HG02943 (cell line): ENCODE measurements at regions not wholly inside any gene's neighbourhood (a gene's known extent, or its start where the extent isn't known, plus 50 kb on each side); places are given as distances from the start of the nearest gene placed in this dataset.

Experiments used
- ATAC-seq: cut with Tn5 transposase; IDR thresholded peaks from one replicate; pipeline ENCODE4 v1.9.1; 2021; ENCODE audit warnings: mild to moderate bottlenecking, low read depth, moderate library complexity; ENCODE audit not compliant: unreplicated experiment

GRCh38 chr4:149296503-149296902, 519.1 kb downstream of the IQCM start:
- no peak for ATAC-seq

- ATAC-seq: no peak
Observed at GRCh38 chr4:149296084-149296483, 519.6 kb downstream of the IQCM start.

- ATAC-seq: no peak
Observed at GRCh38 chr4:149294601-149295000, 521.0 kb downstream of the IQCM start.

GRCh38 chr4:149293046-149293649, 522.5 kb downstream of the IQCM start:
- ATAC-seq: no peak

GRCh38 chr4:149292425-149293007, 523.1 kb downstream of the IQCM start:
- ATAC-seq: no peak

GRCh38 chr4:149291463-149291862, 524.2 kb downstream of the IQCM start:
- ATAC-seq: no peak

GRCh38 chr4:149280806-149281205, 534.8 kb downstream of the IQCM start:
- no peak for ATAC-seq

GRCh38 chr4:149279776-149280175, 535.9 kb downstream of the IQCM start:
- ATAC-seq: no peak

GRCh38 chr4:149279331-149279730, 536.3 kb downstream of the IQCM start:
- no peak for ATAC-seq

- ATAC-seq: no peak
Observed at GRCh38 chr4:149277705-149278104, 537.9 kb downstream of the IQCM start.

- no peak for ATAC-seq
Observed at GRCh38 chr4:149269835-149270234, 545.8 kb downstream of the IQCM start.

GRCh38 chr4:149266301-149266700, 549.3 kb downstream of the IQCM start:
- ATAC-seq: no peak

GRCh38 chr4:149265645-149266044, 550.0 kb downstream of the IQCM start:
- no peak for ATAC-seq

- peak; percentile 77 for ATAC-seq
Observed at GRCh38 chr4:149264093-149264733, 551.4 kb downstream of the IQCM start.

GRCh38 chr4:149248191-149248764, 567.4 kb downstream of the IQCM start:
- no peak for ATAC-seq

- no peak for ATAC-seq
Observed at GRCh38 chr4:149247164-149247563, 568.5 kb downstream of the IQCM start.

- ATAC-seq: no peak
Observed at GRCh38 chr4:149245333-149245732, 570.3 kb downstream of the IQCM start.

GRCh38 chr4:149238097-149238496, 577.5 kb downstream of the IQCM start:
- ATAC-seq: no peak

GRCh38 chr4:149234798-149235197, 580.8 kb downstream of the IQCM start:
- ATAC-seq: no peak

- no peak for ATAC-seq
Observed at GRCh38 chr4:149223659-149224058, 592.0 kb downstream of the IQCM start.

GRCh38 chr4:149218672-149219071, 597.0 kb downstream of the IQCM start:
- no peak for ATAC-seq

GRCh38 chr4:149214301-149214700, 601.3 kb downstream of the IQCM start:
- ATAC-seq: no peak
